ENCODE measurements at regions not wholly inside any gene's neighbourhood (a gene's known extent, or its start where the extent isn't known, plus 50 kb on each side); places are given as distances from the start of the nearest gene placed in this dataset.

DNA sequence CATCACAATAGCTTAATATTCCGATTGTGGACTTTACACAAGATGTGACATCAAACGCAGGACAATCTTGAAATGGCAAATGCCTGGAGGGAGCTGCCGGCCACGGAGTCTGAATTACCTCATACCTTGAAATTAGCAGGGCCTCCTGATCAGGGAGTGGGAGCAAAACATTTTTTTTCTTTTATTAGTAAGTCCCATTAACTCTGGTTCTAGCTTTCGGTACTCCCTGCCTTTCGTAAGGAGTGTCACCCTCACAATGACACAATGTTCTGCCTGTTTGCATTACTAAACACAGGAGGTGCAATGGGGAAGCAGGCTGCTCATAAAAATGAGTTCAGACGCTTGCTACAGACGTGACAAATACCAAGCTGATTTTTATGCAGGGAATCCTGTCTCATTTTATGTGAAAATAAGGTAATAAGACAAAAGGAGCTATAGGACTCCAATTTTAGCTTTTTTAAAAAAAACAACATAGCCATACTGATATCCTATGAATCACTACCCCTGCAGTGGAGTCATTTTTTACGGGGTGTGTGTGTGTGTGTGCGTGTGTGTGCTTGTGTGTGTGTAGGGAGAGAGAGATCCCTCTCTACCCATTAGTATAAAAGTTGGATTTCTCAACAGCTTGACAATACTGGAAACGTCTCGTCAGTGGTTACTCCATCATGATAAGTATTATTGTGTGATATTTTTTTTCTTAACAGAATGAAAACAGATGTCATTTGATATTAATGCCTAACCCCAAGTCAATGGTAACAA, 205.1 kb upstream of the RUNX1 start:
- WGBS, 2 donors: 74 to 75% methylated on average over 12 of the region's 12 CpGs
- ATAC-seq (ENCODE audit: insufficient read depth, low FRiP score) (no peak), DNase-seq (peak in 2 of 3 donors; percentile 56 to 77)
- TF ChIP-seq, protein P1, sequence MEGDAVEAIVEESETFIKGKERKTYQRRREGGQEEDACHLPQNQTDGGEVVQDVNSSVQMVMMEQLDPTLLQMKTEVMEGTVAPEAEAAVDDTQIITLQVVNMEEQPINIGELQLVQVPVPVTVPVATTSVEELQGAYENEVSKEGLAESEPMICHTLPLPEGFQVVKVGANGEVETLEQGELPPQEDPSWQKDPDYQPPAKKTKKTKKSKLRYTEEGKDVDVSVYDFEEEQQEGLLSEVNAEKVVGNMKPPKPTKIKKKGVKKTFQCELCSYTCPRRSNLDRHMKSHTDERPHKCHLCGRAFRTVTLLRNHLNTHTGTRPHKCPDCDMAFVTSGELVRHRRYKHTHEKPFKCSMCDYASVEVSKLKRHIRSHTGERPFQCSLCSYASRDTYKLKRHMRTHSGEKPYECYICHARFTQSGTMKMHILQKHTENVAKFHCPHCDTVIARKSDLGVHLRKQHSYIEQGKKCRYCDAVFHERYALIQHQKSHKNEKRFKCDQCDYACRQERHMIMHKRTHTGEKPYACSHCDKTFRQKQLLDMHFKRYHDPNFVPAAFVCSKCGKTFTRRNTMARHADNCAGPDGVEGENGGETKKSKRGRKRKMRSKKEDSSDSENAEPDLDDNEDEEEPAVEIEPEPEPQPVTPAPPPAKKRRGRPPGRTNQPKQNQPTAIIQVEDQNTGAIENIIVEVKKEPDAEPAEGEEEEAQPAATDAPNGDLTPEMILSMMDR (IDR thresholded peaks at IDR 0.05; ENCODE audit: control extremely low read depth, extremely low read depth): no peak
- H3K27ac ChIP-seq (ENCODE audit: low read depth in 1 of 2, low read length in 1 of 2): peak overlapping the region in 1 of 2 donors; percentile 17
- no peak overlapping the region for H3K9ac ChIP-seq (ENCODE audit: insufficient read depth in 1 of 2, low read length in 2 of 2)
- H3K4me3 ChIP-seq: no peak overlapping the region
- H3K9me3 ChIP-seq (ENCODE audit: control insufficient read depth in 4 of 4, insufficient read depth in 3 of 4, low read length in 3 of 4): no peaks in the 10 kb centered on the region
- no peaks in the 10 kb centered on the region for H3K36me3 ChIP-seq (ENCODE audit: control insufficient read depth in 4 of 4, insufficient read depth in 4 of 4, low read length in 4 of 4)
- H3K4me1 ChIP-seq (ENCODE audit: control insufficient read depth in 5 of 5, insufficient read depth in 5 of 5, low read length in 5 of 5): peaks cover 0 to 26% (median 6%) of the 10 kb centered on the region in 5 donors
- no peaks in the 10 kb centered on the region for H3K27me3 ChIP-seq (ENCODE audit: control insufficient read depth in 3 of 3, insufficient read depth in 3 of 3, low read length in 2 of 3)

DNA sequence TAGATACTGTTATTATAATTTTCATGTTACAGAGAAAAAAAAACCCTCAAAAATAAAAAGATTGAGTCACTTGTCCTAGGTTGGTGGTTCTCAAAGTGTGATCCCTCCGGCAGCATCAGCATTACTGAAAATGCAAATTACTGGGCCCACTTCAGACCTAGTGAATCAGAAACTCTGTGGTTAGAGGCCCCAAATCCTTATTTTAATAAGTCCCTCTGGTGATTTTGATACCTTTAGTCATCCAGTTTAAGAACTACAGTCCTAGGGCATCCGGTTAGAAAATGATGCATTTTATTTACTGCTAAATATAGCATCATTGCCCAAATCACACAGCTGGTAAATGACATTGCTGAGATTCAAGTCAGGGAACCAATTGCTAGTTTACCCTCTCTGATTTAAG, 203.7 kb upstream of the RUNX1 start:
- H3K9ac ChIP-seq (ENCODE audit: insufficient read depth in 1 of 2, low read length in 2 of 2): no peak overlapping the region
- peaks cover 0 to 26% (median 6%) of the 10 kb centered on the region in 5 donors for H3K4me1 ChIP-seq (ENCODE audit: control insufficient read depth in 5 of 5, insufficient read depth in 5 of 5, low read length in 5 of 5)
- WGBS, 2 donors: 85 to 95% methylated on average over 2 of the region's 2 CpGs
- no peaks in the 10 kb centered on the region for H3K36me3 ChIP-seq (ENCODE audit: control insufficient read depth in 4 of 4, insufficient read depth in 4 of 4, low read length in 4 of 4)
- no peaks in the 10 kb centered on the region for H3K9me3 ChIP-seq (ENCODE audit: control insufficient read depth in 4 of 4, insufficient read depth in 3 of 4, low read length in 3 of 4)
- no peak for DNase-seq
- TF ChIP-seq, protein P1 (IDR thresholded peaks at IDR 0.05; ENCODE audit: control extremely low read depth, extremely low read depth): no peak
- H3K27ac ChIP-seq (ENCODE audit: low read depth in 1 of 2, low read length in 1 of 2): no peak overlapping the region
- ATAC-seq (ENCODE audit: insufficient read depth, low FRiP score): no peak
- no peak overlapping the region for H3K4me3 ChIP-seq
- no peaks in the 10 kb centered on the region for H3K27me3 ChIP-seq (ENCODE audit: control insufficient read depth in 3 of 3, insufficient read depth in 3 of 3, low read length in 2 of 3)

DNA sequence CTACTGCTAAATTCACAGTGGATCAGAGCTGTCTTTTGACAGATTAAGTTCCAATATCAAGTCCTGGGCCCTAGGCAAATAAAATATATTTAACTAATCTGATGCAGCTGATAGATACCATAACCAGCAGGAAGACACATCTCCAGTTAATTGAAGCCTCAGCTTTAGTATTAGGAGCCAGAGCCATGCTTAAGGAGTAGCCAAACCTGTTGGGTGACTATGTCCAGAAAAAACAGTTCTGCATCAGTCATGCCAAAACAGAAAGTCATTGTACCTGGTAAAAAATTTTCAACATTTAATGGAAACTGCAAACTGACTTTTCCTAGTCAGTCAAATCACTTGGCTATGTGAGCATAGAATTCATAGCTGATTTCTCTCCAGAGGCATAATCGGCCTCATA, 200.5 kb upstream of the RUNX1 start:
- Histone ChIP-seq H3K9ac (ENCODE audit: insufficient read depth in 1 of 2, low read length in 2 of 2) (no peak overlapping the region), H3K27ac (ENCODE audit: low read depth in 1 of 2, low read length in 1 of 2) (no peak overlapping the region), H3K4me1 (ENCODE audit: control insufficient read depth in 5 of 5, insufficient read depth in 5 of 5, low read length in 5 of 5) (peaks cover 0 to 8% (median 6%) of the 10 kb centered on the region in 5 donors), H3K27me3 (ENCODE audit: control insufficient read depth in 3 of 3, insufficient read depth in 3 of 3, low read length in 2 of 3) (no peaks in the 10 kb centered on the region), H3K36me3 (ENCODE audit: control insufficient read depth in 4 of 4, insufficient read depth in 4 of 4, low read length in 4 of 4) (no peaks in the 10 kb centered on the region), H3K4me3 (no peak overlapping the region), H3K9me3 (ENCODE audit: control insufficient read depth in 4 of 4, insufficient read depth in 3 of 4, low read length in 3 of 4) (no peaks in the 10 kb centered on the region)
- ATAC-seq (ENCODE audit: insufficient read depth, low FRiP score): no peak
- WGBS, 2 donors: 79 to 93% methylated on average over 1 of the region's 1 CpG
- DNase-seq: peak in 1 of 3 donors; percentile 34
- TF ChIP-seq, protein P1 (IDR thresholded peaks at IDR 0.05; ENCODE audit: control extremely low read depth, extremely low read depth): no peak
